Right lobe of liver (tissue), 4 donors: ENCODE measurements at regions not wholly inside any gene's neighbourhood (a gene's known extent, or its start where the extent isn't known, plus 50 kb on each side); places are given as distances from the start of the nearest gene placed in this dataset.

Experiments
- POLR2A ChIP-seq: fragments of 450-650 bp; IDR thresholded peaks from one replicate; pipeline ENCODE4 v1.6.1; 2017; ENCODE audit warnings: antibody characterized with exemption, mild to moderate bottlenecking
- TF ChIP-seq, protein P1 (sequence below), 4 donors: fragments of 200-600 bp in 3 of 4; fragments of 450-650 bp in 1 of 4; IDR thresholded peaks; one replicate each; pipeline versions ENCODE4 v1.5.1 to v1.8.0; 2016 to 2022; ENCODE audit warnings: antibody characterized with exemption in 4 of 4, mild to moderate bottlenecking in 2 of 4
- donor health status: DM: no; HTN: no; CAD: no.
- donor health status: DM: no; HTN: no; CAD: no.
- donor health status: DM: no; HTN: yes; CAD: no.

DNA sequence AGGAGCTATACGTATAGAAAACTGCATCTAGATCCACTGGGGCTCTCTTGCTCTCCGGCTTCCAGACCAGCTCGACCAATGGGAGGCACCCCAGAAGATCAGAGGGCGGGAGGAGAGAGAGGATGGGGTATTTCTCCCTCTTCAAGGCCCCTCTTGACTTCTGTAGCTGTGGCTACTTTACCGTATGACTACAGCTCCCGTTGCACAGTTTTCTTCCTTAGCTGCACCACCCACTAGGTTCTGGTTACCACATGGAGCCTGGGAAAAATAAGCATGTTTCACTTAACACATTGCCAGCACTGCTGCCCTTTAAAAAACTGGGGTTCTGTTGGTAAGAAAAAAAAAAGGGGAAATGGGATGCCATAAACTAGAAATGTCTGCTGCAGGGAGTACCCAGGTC lies 214.4 kb downstream of the TBX5 start:
- TF ChIP-seq POLR2A, result no peak
- TF ChIP-seq, protein P1, sequence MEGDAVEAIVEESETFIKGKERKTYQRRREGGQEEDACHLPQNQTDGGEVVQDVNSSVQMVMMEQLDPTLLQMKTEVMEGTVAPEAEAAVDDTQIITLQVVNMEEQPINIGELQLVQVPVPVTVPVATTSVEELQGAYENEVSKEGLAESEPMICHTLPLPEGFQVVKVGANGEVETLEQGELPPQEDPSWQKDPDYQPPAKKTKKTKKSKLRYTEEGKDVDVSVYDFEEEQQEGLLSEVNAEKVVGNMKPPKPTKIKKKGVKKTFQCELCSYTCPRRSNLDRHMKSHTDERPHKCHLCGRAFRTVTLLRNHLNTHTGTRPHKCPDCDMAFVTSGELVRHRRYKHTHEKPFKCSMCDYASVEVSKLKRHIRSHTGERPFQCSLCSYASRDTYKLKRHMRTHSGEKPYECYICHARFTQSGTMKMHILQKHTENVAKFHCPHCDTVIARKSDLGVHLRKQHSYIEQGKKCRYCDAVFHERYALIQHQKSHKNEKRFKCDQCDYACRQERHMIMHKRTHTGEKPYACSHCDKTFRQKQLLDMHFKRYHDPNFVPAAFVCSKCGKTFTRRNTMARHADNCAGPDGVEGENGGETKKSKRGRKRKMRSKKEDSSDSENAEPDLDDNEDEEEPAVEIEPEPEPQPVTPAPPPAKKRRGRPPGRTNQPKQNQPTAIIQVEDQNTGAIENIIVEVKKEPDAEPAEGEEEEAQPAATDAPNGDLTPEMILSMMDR (IDR thresholded peaks at IDR 0.05), result no peak
